ENCODE measurements at regions not wholly inside any gene's neighbourhood (a gene's known extent, or its start where the extent isn't known, plus 50 kb on each side); places are given as distances from the start of the nearest gene placed in this dataset.

GRCh38 chr16:52731219-52731875 lies 184.4 kb upstream of the TOX3 start:
- TF ChIP-seq POLR2A (IDR thresholded peaks at IDR 0.05; ENCODE audit: low read depth) (no peak), POLR2AphosphoS5 (IDR thresholded peaks at IDR 0.05) (no peak)
- H3K27ac ChIP-seq (replicated peaks in 1 of 4): no peak overlapping the region
- H3K9me3 ChIP-seq: peaks cover 0 to 6% (median 2%) of the 10 kb centered on the region in 4 donors
- no CpG with 5 or more reads among the region's 24 CpGs for WGBS
- H3K36me3 ChIP-seq: no peaks in the 10 kb centered on the region
- no peak overlapping the region for H3K4me3 ChIP-seq
- H3K27me3 ChIP-seq: peaks cover 0 to 40% (median 0%) of the 10 kb centered on the region in 4 donors
- H3K4me1 ChIP-seq: peaks cover 0 to 9% (median 2%) of the 10 kb centered on the region in 4 donors
- intact Hi-C loops (cut with DNase I): no loop called here
- DNase-seq (ENCODE audit: extremely low spot score): no peak

GRCh38 chr16:52729731-52730130 lies 182.8 kb upstream of the TOX3 start:
- H3K27ac ChIP-seq (replicated peaks in 1 of 4): no peak overlapping the region
- H3K4me3 ChIP-seq: no peak overlapping the region
- H3K36me3 ChIP-seq: no peaks in the 10 kb centered on the region
- H3K9me3 ChIP-seq: peaks cover 0 to 6% (median 2%) of the 10 kb centered on the region in 4 donors
- H3K27me3 ChIP-seq: peaks cover 0 to 37% (median 0%) of the 10 kb centered on the region in 4 donors
- intact Hi-C loops (cut with DNase I): no loop called here
- TF ChIP-seq CTCF (IDR thresholded peaks at IDR 0.05) (no peak), POLR2AphosphoS5 (IDR thresholded peaks at IDR 0.05) (no peak), POLR2A (IDR thresholded peaks at IDR 0.05; ENCODE audit: low read depth) (no peak), EP300 (IDR thresholded peaks at IDR 0.05) (no peak)
- DNase-seq (ENCODE audit: extremely low spot score): no peak
- H3K4me1 ChIP-seq: peaks cover 0 to 9% (median 2%) of the 10 kb centered on the region in 4 donors
- 96% methylated on average over 7 of the region's 7 CpGs for WGBS

- peaks cover 0 to 9% (median 2%) of the 10 kb centered on the region in 4 donors for H3K4me1 ChIP-seq
- H3K27me3 ChIP-seq: peaks cover 0 to 47% (median 0%) of the 10 kb centered on the region in 4 donors
- H3K27ac ChIP-seq (replicated peaks in 1 of 4): no peak overlapping the region
- DNase-seq (ENCODE audit: extremely low spot score): no peak
- 27% methylated on average over 4 of the region's 4 CpGs for WGBS
- no peak overlapping the region for H3K4me3 ChIP-seq
- intact Hi-C loops (cut with DNase I): no loop called here
- TF ChIP-seq POLR2AphosphoS5 (IDR thresholded peaks at IDR 0.05) (no peak), CTCF (IDR thresholded peaks at IDR 0.05) (no peak), POLR2A (IDR thresholded peaks at IDR 0.05; ENCODE audit: low read depth) (no peak), EP300 (IDR thresholded peaks at IDR 0.05) (no peak)
- peaks cover 0 to 6% (median 2%) of the 10 kb centered on the region in 4 donors for H3K9me3 ChIP-seq
- no peaks in the 10 kb centered on the region for H3K36me3 ChIP-seq
Measured at GRCh38 chr16:52727849-52728248, 180.9 kb upstream of the TOX3 start.

GRCh38 chr16:52727441-52727840 lies 180.5 kb upstream of the TOX3 start:
- no peak for DNase-seq (ENCODE audit: extremely low spot score)
- Histone ChIP-seq H3K27me3 (peaks cover 0 to 51% (median 0%) of the 10 kb centered on the region in 4 donors), H3K27ac (replicated peaks in 1 of 4) (no peak overlapping the region), H3K9me3 (peaks cover 0 to 6% (median 2%) of the 10 kb centered on the region in 4 donors), H3K4me3 (no peak overlapping the region), H3K36me3 (no peaks in the 10 kb centered on the region), H3K4me1 (peaks cover 0 to 9% (median 2%) of the 10 kb centered on the region in 4 donors)
- intact Hi-C loops (cut with DNase I): no loop called here
- TF ChIP-seq POLR2AphosphoS5 (IDR thresholded peaks at IDR 0.05): no peak
- TF ChIP-seq EP300 (IDR thresholded peaks at IDR 0.05): no peak
- no peak for TF ChIP-seq POLR2A (IDR thresholded peaks at IDR 0.05; ENCODE audit: low read depth)
- no peak for TF ChIP-seq CTCF (IDR thresholded peaks at IDR 0.05)
- 23% methylated on average over 2 of the region's 2 CpGs for WGBS

GRCh38 chr16:52725461-52725860 lies 178.5 kb upstream of the TOX3 start:
- WGBS: 100% methylated on average over 1 of the region's 1 CpG
- Histone ChIP-seq H3K4me3 (no peak overlapping the region), H3K9me3 (peaks cover 0 to 4% (median 0%) of the 10 kb centered on the region in 4 donors), H3K36me3 (no peaks in the 10 kb centered on the region), H3K27ac (replicated peaks in 1 of 4) (no peak overlapping the region), H3K27me3 (peaks cover 0 to 38% (median 0%) of the 10 kb centered on the region in 4 donors), H3K4me1 (peaks cover 0 to 9% (median 2%) of the 10 kb centered on the region in 4 donors)
- TF ChIP-seq CTCF (IDR thresholded peaks at IDR 0.05): no peak
- no peak for TF ChIP-seq EP300 (IDR thresholded peaks at IDR 0.05)
- no peak for TF ChIP-seq POLR2A (IDR thresholded peaks at IDR 0.05; ENCODE audit: low read depth)
- TF ChIP-seq POLR2AphosphoS5 (IDR thresholded peaks at IDR 0.05): no peak
- intact Hi-C loops (cut with DNase I): no loop called here
- DNase-seq (ENCODE audit: extremely low spot score): no peak
